ENCODE measurements at regions not wholly inside any gene's neighbourhood (a gene's known extent, or its start where the extent isn't known, plus 50 kb on each side); places are given as distances from the start of the nearest gene placed in this dataset.

DNA sequence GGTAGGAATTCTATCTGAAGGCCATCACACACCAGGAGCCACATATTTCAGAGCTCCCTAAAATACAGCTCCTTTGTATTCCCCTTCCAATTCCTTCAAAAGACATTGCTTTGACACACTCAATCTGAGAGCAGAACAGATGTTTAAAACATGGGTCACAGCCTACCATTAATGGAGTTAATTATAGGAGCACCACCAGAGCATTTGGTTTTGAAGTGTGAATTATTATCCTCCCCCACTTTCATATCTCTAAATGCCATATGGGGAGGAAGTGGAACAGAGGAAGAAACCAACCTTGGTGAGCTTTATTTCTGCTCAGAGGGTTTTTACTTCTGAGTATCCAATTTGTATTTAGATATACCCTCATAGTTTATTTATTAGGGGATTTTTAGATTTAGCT is 50.7 kb upstream of the TNFRSF21 start:
- DNase-seq (ENCODE audit: low read depth), result no peak

DNA sequence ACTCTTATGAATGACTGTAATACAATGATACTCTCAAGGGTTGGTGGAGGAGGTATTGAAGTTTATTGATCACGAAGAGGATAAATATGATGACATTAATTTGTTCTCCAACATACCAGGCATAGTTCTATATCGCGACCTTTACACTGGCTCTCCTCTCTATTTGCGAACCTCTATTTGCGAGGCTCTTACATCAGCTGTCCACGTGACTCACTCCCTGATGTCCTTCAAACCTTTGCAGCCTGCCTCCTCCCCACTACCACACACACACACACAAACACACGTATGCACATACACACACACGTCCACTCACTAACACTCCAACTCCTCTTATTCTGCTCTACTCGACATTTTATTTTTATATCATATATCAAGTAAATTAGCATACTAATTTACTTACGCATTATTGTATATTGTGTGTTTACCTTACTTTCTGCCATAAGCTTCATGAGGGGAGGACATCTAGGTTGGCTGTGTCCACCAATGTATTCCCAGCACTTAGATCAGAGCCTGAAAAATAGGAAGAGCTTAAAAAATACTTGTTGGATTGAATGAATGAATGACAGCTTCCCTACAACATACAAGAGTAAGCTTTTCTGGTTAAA is 53.3 kb upstream of the TNFRSF21 start:
- no peak for DNase-seq (ENCODE audit: low read depth)

DNA sequence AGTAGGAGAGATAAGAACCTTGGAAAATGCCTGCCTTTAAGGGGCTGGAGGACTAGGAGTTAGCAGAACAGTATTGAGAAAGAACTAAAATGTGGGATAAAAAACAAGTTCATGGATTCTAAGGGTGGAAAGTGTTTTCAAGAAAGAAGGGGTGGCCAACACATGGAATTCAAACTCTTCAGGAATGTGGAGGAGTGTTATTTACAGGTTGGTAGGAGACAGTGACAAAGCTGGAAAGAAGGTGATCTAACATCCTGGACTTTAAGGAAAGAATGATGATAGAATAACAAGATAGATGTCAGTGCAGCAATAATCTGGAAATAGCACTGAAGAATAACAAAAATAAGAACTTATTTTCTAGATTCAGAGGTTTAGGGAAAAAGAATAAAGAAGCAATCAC is 54.0 kb upstream of the TNFRSF21 start:
- DNase-seq (ENCODE audit: low read depth), result no peak

DNA sequence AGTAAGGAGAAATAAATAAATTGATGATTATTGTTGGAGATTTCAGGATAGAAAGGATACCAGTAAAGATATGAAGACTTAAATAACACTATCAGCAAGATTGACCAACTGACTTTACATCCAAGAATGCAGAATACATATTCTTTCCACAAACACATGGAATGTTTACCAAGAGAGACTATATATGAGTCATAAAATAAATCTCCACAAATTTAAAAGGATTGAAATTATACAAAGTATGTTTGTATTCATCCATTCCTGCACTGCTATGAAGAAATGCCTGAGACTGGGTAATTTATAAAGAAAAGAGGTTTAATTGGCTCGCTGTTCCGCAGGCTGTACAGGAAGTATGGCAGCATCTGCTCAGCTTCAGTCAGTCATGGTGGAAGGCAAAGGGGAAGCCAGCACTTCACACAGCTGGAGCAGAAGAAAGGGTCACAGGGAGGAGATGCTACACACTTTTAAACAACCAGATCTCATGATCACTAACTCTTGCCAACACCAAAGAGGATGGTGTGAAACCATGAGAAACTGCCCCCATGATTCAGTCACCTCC is 56.7 kb upstream of the TNFRSF21 start:
- DNase-seq (ENCODE audit: low read depth), result no peak

DNA sequence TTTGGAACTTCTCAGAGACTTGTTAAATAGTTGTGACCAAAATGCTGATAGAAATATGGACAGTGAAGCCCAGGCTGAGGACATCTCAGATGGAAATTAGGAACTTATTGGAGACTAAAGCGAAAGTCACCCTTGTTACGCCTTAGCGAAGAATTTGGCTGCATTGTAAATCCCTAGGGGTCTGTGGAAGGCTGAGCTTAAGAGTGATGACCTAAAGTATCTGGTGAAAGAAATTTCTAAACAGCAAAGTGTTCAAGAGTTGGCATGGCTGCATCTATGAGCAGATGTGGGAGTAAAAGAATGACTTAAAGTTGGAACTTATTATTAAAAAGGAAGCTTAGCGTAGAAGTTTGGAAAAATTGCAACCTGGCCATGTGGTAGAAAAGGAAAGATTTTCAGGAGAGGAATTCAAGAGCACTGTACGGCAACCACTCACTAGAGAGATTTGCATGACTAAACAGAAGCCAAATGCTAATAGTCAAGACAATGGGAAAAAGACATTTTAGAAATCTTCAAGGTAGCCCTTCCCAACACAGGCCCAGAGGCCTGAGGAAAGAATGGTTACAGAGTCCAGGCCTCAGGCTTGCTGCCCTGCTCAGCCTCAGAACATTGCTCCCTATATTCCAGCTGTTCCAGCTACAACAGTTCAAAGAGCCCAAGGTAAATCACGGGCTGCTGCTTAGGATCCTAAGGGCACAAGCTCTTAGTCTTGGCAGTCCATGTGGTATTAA is 61.6 kb upstream of the TNFRSF21 start:
- no peak for DNase-seq (ENCODE audit: low read depth)

DNA sequence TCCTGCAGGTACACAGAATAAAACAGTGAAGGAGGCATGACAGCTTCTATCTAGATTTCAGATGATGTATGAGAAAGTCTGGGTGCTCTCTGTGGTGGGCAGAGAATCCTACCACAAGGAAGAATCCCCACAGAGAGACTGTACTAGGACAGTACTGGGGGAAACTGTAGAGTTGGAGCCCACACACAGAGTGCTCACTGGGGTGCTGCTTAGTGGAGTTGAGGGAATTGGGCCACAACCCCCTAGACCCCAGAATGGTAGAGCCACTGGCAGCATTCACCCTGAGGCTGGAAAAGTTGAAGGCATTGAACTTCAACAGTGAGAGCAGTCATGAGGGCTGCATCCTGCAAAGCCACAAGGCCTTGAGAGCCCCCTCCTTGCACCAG is 62.2 kb upstream of the TNFRSF21 start:
- DNase-seq (ENCODE audit: low read depth), result no peak

DNA sequence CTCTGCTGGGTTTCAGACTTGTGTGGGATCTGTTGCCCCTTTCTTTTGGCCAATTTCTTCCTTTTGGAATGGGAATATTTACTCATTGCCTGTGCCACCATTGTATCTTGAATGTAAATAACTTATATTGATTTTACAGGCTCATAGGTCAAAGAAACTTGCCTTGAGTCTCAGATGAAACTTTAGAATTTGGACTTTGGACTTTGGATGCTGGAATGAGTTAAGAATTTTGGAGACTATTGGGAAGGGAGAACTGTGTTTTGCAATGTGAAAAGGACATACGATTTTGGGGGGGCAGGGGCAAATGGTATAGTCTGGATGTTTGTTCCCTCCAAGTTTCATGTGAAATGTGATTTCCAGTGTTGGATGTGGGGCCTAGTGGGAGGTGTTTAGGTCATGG is 62.6 kb upstream of the TNFRSF21 start:
- no peak for DNase-seq (ENCODE audit: low read depth)

DNA sequence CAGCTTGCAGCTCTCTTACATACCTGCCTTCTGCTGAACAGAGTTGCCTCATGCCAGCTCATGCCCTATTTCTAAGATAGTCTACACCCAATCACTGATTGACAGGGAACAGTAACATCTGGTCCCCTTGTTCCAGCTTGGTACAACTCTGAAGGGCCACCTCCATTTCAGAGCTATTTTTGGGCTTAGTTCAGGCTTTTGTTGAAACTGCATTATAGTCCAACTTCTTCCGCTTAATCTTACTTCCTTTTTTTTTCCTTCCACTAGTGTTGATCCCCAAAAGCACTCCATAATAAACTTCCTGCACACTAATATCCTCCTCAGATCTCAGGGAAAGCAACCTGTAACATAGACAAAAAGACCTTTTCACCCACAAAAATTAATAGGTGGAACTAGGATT is 65.7 kb upstream of the TNFRSF21 start:
- DNase-seq (ENCODE audit: low read depth), result no peak

DNA sequence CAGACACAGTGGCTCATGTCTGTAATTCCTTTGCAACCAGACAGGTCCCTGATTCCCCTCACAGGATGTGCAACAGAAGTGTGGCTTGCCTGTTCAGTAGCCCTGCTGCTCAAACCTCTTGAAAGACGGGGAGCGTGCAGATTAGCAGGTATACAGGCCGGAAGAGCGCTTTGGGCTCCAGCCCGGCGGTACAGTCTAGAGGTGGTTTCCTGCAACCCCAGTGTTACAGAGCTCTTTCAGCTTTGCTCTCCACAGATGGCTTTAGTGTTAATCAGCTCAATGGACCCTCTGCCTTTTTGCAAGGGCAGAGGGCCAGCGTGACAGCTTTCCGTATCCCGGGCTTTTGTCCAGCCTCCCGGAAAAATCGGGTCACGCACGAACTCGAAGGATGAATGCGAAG is 67.2 kb upstream of the TNFRSF21 start:
- no peak for DNase-seq (ENCODE audit: low read depth)

DNA sequence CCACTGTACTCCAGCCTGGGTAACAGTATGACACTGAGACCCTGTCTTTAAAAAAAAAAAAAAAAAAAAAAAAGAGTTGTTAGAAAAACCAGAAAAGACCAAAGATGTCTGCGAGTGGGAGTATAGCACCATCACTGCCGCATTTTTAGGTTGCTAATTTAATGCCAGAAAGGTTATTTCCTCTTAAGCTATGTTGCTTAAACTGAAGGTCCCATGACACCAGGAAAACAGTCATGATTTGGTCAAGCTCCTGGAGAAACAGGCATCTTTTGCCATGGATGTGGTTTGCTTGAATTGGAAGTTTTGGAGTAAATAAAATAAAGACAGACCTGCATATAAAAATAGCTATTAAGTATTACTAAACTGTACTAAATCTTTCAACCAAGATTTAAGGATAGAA is 68.3 kb upstream of the TNFRSF21 start:
- no peak for DNase-seq (ENCODE audit: low read depth)

DNA sequence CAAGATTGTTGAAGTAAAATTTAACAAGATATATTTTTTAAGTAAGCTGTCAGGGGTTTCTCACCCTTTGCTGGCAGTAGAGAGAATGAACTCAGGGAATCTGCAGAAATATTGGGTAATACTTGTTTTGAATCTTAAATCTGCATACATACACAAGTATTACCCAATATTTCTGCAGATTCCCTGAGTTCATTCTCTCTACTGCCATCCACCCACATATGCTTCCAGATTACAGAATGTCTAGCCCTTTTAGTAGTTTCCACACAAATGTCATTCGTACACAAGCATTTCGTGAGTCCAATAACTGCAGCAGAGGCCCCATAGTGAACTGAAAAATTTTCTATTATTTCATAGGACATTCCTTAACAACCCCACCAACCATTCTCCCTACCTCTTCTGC is 69.6 kb upstream of the TNFRSF21 start:
- DNase-seq (ENCODE audit: low read depth), result no peak

DNA sequence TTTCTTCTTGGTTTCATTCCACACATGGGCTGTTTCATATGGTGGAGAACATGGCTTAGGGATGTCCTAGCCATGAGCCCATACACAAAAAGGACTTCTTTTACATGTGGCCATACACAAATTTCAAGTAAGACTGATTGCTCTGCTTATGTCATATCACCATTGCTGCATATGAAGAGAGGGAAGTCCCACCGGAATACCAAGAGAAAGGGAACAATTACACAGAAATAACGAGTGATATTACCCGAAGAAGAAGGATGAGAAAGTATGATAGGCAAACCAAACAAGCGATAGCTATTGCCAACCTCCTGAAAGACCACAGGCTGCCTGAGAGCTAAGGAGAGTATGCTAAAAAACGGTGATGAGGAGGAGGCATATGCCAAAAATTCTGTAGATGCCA is 70.5 kb upstream of the TNFRSF21 start:
- DNase-seq (ENCODE audit: low read depth), result no peak

DNA sequence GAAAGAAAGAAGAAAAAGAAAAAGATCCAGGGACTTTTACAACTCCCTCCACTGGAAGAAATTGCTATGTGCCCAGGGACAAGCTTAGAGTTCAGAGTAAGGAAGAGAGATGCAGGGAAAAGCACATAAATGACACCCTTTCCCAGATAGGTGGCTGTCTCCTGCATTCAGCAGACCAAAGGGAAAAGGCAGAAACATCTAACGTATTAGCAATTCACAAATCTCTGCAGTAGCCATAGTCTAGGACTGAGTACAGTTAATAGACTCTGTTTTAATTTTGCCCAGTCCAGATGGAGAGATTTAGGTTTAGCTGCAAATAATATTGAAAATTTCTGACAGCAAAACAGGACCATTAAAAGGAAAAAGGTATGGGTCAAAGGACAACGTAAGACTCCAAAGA is 71.3 kb upstream of the TNFRSF21 start:
- no peak for DNase-seq (ENCODE audit: low read depth)

DNA sequence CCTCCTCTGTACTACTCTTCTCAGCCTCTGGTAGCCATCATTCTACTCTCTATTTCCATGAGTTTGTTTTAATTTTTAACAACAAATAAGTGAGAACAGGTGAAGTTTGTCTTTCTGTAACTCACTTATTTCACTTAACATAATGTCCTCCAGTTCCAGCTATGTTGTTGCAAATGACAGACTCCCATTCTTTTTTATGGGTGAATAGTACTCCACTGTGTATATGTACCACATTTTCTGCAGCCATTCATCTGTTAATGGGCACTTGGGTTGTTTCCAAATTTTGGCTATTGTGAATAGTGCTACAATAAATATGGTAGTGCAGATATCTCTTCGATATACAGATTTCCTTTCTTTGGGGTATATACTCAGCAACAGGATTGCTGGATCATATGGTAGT is 73.7 kb upstream of the TNFRSF21 start:
- DNase-seq (ENCODE audit: low read depth), result no peak

DNA sequence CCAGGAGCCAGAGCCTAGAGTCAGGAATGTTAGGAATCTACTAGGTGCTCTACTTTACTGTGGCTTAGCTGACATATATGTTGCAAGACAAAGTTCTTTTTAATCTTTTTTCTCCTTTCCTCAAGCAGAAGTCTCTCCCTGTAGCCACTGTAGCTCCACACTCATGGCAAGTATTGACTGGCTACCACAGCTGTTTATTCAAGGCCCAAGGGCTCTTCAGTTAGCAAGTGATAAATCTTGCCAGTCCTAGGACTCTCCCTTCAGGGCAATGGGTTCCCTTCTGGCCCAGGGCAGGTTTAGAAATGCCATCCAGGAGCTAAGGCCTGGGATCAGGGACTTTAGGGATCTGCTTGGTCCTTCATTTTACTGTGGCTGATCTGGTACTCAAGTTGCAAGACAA is 82.0 kb upstream of the TNFRSF21 start:
- DNase-seq (ENCODE audit: low read depth), result no peak

DNA sequence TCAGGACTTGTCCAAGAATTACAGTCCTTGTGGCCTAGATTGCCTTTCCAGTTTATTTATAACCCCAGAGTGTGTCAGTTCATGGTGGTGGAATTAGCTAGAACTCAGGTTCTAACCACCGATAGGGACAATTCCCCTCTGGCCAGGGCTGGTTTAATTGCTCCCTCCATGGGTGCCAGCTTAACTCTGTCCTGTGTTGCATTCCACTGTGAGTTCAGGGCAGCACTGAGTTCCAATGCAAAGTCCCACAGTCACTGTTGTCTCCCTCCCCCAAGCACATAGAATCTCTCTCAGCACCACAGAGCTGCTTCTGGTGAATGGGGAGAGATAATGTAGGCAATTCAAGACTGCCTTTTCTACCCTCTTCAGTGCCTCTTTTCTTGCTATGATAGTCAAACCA is 82.5 kb upstream of the TNFRSF21 start:
- no peak for DNase-seq (ENCODE audit: low read depth)

DNA sequence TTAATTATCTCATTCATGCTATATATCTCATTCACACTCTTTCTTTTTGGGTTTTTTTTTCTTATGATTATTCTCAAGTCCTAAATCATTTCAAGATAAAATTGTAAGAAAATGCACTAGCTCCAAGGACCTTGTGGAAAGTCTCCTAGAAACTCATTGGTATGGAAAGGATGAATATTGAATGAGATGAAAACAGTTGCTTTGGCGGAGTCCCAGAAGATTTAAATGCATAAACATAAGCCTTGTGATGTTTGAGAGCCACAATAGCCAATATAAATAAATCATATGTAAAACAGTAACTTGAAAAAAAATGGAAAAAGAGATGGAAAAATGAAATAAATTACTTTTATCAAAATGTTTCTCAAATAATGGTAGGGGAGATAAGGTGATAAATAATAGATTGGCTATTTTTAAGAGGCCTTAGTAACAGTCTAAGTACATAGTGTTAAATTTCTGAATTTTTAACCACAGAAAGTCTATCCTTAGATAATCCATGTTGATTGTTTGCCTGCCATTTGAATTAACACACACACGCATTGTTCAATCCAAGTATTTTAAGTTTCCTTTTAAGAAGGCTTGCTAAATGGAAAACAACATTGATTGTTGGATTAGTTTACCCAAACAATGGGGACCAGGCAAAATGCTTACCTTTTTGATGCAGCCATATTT is 81.1 kb upstream of the CD2AP start:
- DNase-seq (ENCODE audit: low read depth), result no peak

DNA sequence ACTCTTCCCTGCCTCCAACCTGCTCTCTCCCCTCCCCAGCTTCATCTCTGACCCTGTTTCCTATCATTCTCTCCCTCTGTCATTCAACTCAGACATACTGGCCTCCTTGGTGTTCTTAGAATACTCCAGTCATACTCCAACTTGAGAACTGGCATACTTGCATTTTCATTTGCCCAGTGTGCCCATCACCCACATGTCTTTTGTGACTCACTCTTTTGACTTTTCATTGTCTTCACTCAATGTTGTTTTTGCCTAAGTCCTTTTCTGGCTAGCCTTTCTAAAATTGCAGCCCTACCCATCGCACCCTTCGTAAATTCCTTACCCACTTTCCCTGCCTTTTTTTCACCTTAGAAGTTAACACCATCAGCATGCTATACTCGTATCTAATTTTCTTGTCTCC is 77.0 kb upstream of the CD2AP start:
- DNase-seq (ENCODE audit: low read depth), result no peak

DNA sequence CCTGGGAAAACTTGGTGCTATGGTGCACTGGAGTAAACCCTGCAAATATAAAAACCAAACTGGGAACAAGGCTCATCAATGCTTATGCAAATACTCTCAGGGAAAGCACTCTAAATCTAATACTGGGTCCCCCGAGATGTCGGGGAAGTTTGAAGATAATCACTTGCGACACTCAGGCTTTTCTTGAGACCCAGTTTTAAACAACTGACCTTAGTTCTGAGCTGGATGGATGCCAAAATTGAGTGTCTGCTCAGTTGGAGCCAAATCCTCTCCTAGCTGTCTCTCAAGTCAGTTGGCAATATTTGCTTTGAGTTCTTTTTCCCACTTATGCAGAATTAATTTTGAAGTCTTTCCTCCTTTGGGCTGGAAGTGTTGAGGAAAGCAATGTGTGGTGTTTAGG is 75.5 kb upstream of the CD2AP start:
- no peak for DNase-seq (ENCODE audit: low read depth)

DNA sequence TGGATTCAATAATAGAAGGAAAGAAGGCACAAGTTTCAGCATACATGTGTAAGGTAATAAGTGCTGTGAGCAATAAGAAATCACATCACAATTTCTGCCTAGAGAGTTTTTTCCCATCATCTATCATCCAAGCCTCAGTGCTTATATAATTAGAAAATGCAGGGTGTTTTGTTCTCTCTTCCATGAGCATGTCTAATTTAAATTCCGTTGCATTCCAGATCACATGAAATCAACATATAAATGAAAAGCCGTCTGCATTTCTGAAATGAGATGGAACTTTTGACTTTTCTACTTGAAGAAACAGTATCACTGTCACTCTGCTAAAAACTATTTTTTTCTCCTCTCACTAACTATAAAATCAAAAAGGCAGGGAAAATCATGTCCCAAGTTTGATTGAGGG is 74.5 kb upstream of the CD2AP start:
- DNase-seq (ENCODE audit: low read depth), result no peak

DNA sequence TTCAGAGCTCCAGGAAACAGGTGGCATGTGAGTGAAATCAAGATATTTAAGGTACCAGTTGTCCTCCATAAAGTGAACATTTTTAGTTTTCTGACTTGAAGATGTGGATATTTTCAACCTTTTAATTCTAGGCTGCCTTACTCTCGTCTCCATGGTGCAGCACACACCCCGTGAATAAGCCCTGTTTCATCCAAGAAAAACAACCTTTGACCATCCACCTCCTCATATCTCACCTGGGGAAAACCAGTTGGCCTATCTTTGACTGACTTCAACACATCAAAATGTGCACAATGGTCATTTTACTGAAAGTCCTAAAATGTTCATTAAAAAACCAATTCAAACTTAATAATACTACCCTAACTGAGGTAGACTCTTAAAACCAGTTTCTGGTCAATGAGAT is 73.8 kb upstream of the CD2AP start:
- DNase-seq (ENCODE audit: low read depth), result no peak

DNA sequence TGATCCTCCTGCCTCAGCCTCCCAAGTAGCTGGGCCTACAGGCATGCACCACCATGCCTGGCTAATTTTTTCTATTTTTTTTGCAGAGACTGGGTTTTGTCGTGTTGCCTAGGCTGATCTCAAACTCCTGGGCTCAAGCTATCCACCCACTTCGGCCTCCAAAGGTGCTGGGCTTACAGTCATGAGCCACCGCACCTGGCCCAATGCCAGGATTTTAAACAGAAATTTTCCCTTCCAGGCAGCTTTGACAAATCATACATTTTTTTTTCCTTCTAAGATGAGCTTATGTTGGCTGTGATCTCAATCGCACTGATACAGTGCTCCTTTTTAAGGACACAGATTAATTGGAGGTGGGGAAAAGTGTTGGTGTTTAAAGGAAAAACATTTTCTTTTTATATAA is 73.2 kb upstream of the CD2AP start:
- DNase-seq (ENCODE audit: low read depth), result no peak

DNA sequence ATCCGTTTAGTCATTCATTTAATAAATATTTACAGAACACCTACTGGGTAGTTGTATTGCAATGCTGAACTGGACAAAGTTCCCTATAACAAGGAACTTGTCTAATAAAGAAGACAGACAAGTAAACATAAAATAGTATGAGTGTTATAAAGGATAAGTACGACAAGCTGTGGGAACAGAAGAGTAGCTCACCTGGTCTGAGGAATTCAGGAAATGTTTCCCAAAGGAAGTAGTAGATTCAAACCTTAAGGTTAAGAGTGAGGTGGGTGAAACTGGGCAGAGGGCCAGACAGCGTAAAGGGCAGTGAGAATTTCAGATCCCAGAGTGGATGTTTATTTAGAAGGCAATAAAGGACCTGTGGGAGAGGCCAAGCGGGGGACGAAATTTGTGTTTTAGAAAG is 72.3 kb upstream of the CD2AP start:
- DNase-seq (ENCODE audit: low read depth), result no peak

Measured in LHCN-M2 (cell line).